HCT116 (cell line): ENCODE measurements at regions not wholly inside any gene's neighbourhood (a gene's known extent, or its start where the extent isn't known, plus 50 kb on each side); places are given as distances from the start of the nearest gene placed in this dataset.

Experiments
- ATAC-seq: fragments of 200-7000 bp; cut with Tn5 transposase; 2 replicates; pipeline ENCODE4 v1.9.1; 2020; ENCODE audit warnings: mild to moderate bottlenecking, moderate library complexity
- BruUV-seq: library from RNA; stranded (reverse); fragments of 400-500 nt; replicated peaks from 2 replicates; lab custom pipeline; 2021; lab: Mats Ljungman, UMichigan
- CTCF ChIA-PET: fragments of 300-600 bp; sonication (Branson Sonifier 250); formaldehyde crosslinking; loops from one replicate; lab custom pipeline; 2021; ENCODE audit warnings: antibody characterized with exemption; lab: Charles Lee
- POLR2A ChIA-PET: fragments of 300-600, 350-600 bp; sonication (Branson Sonifier 250); formaldehyde crosslinking; loops from one replicate; lab custom pipeline; 2021; ENCODE audit warnings: antibody characterized with exemption; lab: Charles Lee
- RAD21 ChIA-PET, 2 experiments: fragments of 300-600 bp; sonication (Branson Sonifier 250); formaldehyde crosslinking; loops; one replicate each; lab custom pipeline; 2023; ENCODE audit warnings: low total read pairs in 2 of 2; ENCODE audit not compliant: uncharacterized antibody in 2 of 2, unreplicated experiment in 2 of 2, low non-redundant PET in 1 of 2; lab: Charles Lee
- DNase-seq: peaks from one replicate; pipeline ENCODE4 v3.0.0-alpha.2; 2010; ENCODE audit warnings: low read depth, low spot score
- H2AFZ ChIP-seq: fragments of 200-600 bp; shearing (Covaris generic), sonication (generic); 2 replicates; pipeline ENCODE4 v1.6.1; 2017; ENCODE audit warnings: low read depth, mixed run types, mixed read lengths, antibody characterized with exemption, low read length; ENCODE audit not compliant: poor library complexity, severe bottlenecking
- H3K27ac ChIP-seq: 2 replicates; pipeline ENCODE4 v1.5.1; 2012; ENCODE audit warnings: low read depth, low read length
- H3K27me3 ChIP-seq: fragments of 200-600 bp; sonication (generic); 2 replicates; pipeline ENCODE4 v1.6.1; 2016; ENCODE audit warnings: mixed run types, low read length, mixed read lengths; ENCODE audit not compliant: insufficient read depth
- H3K36me3 ChIP-seq, 2 experiments: fragments of 200-500 bp in 1 of 2; fragments of 200-600 bp in 1 of 2; sonication (Bioruptor generic) in 1 of 2; sonication (generic) in 1 of 2; 2 replicates each; pipeline versions ENCODE4 v1.5.1 to v1.6.1; 2014 to 2016; ENCODE audit warnings: low read length in 2 of 2, inconsistent platforms in 1 of 2, mixed read lengths in 1 of 2, mixed run types in 1 of 2; ENCODE audit not compliant: insufficient read depth in 2 of 2, control insufficient read depth in 1 of 2
- H3K4me1 ChIP-seq, 2 experiments: fragments of 200-600 bp in 1 of 2; sonication (generic) in 1 of 2; 2 replicates each; pipeline versions ENCODE4 v1.5.1 to v1.6.1; 2012 to 2017; ENCODE audit warnings: low read length in 2 of 2, inconsistent platforms in 1 of 2, mild to moderate bottlenecking in 1 of 2, mixed read lengths in 1 of 2, mixed run types in 1 of 2, moderate library complexity in 1 of 2; ENCODE audit not compliant: insufficient read depth in 2 of 2, control insufficient read depth in 1 of 2
- H3K4me2 ChIP-seq: fragments of 200-600 bp; sonication (generic); 2 replicates; pipeline ENCODE4 v1.6.1; 2017; ENCODE audit warnings: mixed run types, low read length, mixed read lengths
- H3K4me3 ChIP-seq, 2 experiments: fragments of 200-600 bp in 1 of 2; sonication (generic) in 1 of 2; replicated peaks in 1 of 2; 2 replicates each; pipeline ENCODE4 v1.5.1; 2011 to 2016; ENCODE audit warnings: low read length in 2 of 2, control low read depth in 1 of 2, low read depth in 1 of 2, mild to moderate bottlenecking in 1 of 2, mixed read lengths in 1 of 2, mixed run types in 1 of 2
- H3K79me2 ChIP-seq: fragments of 200-600 bp; sonication (generic); 2 replicates; pipeline ENCODE4 v1.6.1; 2017; ENCODE audit warnings: mild to moderate bottlenecking, mixed run types, low read length, moderate library complexity, mixed read lengths; ENCODE audit not compliant: insufficient read depth
- H3K9ac ChIP-seq: fragments of 200-600 bp; sonication (generic); 2 replicates; pipeline ENCODE4 v1.6.1; 2016; ENCODE audit warnings: low read length, mixed read lengths
- H3K9me2 ChIP-seq: fragments of 200-600 bp; sonication (generic), shearing (Covaris generic); 2 replicates; pipeline ENCODE4 v1.6.1; 2017; ENCODE audit warnings: mixed run types, mild to moderate bottlenecking, moderate library complexity; ENCODE audit not compliant: insufficient read depth
- H3K9me3 ChIP-seq, 2 experiments: fragments of 200-500 bp in 1 of 2; fragments of 200-600 bp in 1 of 2; sonication (Bioruptor generic) in 1 of 2; sonication (generic) in 1 of 2; 2 replicates each; pipeline ENCODE4 v1.6.1; 2014 to 2017; ENCODE audit warnings: low read length in 2 of 2, mixed read lengths in 2 of 2, inconsistent platforms in 1 of 2, low read depth in 1 of 2, mild to moderate bottlenecking in 1 of 2, mixed run types in 1 of 2, moderate library complexity in 1 of 2; ENCODE audit not compliant: control insufficient read depth in 1 of 2, insufficient read depth in 1 of 2
- H4K20me1 ChIP-seq: fragments of 200-600 bp; sonication (generic), shearing (Covaris generic); 2 replicates; pipeline ENCODE4 v1.6.1; 2017; ENCODE audit warnings: mixed run types, mild to moderate bottlenecking, moderate library complexity; ENCODE audit not compliant: insufficient read depth
- ATF3 ChIP-seq: IDR thresholded peaks from 2 replicates; pipeline ENCODE4 v1.6.1; 2012
- CBX3 ChIP-seq: IDR thresholded peaks from 2 replicates; pipeline ENCODE4 v1.6.1; 2012; ENCODE audit warnings: low read depth
- CEBPB ChIP-seq: IDR thresholded peaks from 2 replicates; pipeline ENCODE4 v1.6.1; 2012; ENCODE audit warnings: low read depth
- EGR1 ChIP-seq: IDR thresholded peaks from 2 replicates; pipeline ENCODE4 v1.6.1; 2012; ENCODE audit warnings: low read depth
- EZH2 ChIP-seq: fragments of 200-600 bp; sonication (generic); IDR thresholded peaks from 2 replicates; pipeline ENCODE4 v1.6.1; 2017; ENCODE audit warnings: antibody characterized with exemption, mixed run types
- EZH2phosphoT487 ChIP-seq: fragments of 200-600 bp; IDR thresholded peaks from 2 replicates; pipeline ENCODE4 v1.6.1; 2018; ENCODE audit warnings: antibody characterized with exemption, borderline replicate concordance
- FOSL1 ChIP-seq: IDR thresholded peaks from 2 replicates; pipeline ENCODE4 v1.6.1; 2012; ENCODE audit warnings: low read depth
- JUND ChIP-seq: IDR thresholded peaks from 2 replicates; pipeline ENCODE4 v1.6.1; 2012
- MAX ChIP-seq: IDR thresholded peaks from 2 replicates; pipeline ENCODE4 v1.6.1; 2012
- POLR2A ChIP-seq: IDR thresholded peaks from 2 replicates; pipeline ENCODE4 v1.7.0; 2011; ENCODE audit warnings: borderline replicate concordance; ENCODE audit not compliant: insufficient read depth, insufficient read length; ENCODE audit errors: extremely low read depth
- RAD21 ChIP-seq: IDR thresholded peaks from 2 replicates; pipeline ENCODE4 v1.6.1; 2012; ENCODE audit warnings: low read depth, mild to moderate bottlenecking
- REST ChIP-seq: IDR thresholded peaks from 2 replicates; pipeline ENCODE4 v1.6.1; 2012; ENCODE audit warnings: low read depth
- SIN3A ChIP-seq: IDR thresholded peaks from 2 replicates; pipeline ENCODE4 v1.6.1; 2012; ENCODE audit warnings: low read depth
- SRF ChIP-seq: IDR thresholded peaks from 2 replicates; pipeline ENCODE4 v1.6.1; 2012; ENCODE audit warnings: low read depth
- TCF7L2 ChIP-seq: IDR thresholded peaks from 2 replicates; pipeline ENCODE4 v1.7.0; 2011; ENCODE audit warnings: borderline replicate concordance, inconsistent platforms; ENCODE audit not compliant: insufficient read depth, insufficient read length; ENCODE audit errors: extremely low read depth
- ZFX ChIP-seq: fragments of 450-650 bp; IDR thresholded peaks from 2 replicates; pipeline ENCODE4 v1.6.1; 2017
- intact Hi-C: fragments of 100-400 bp; cut with micrococcal nuclease; formaldehyde crosslinking; loops from 2 replicates; pipeline ENCODE4 v1.10.0; 2022

- no peaks in the 10 kb centered on the region for H3K27me3 ChIP-seq
- ChIA-PET CTCF (no interaction called here), POLR2A (no interaction called here), RAD21 (no interaction called here)
- peaks cover 0 to 6% of the 10 kb centered on the region in 2 experiments; a peak in 2 of 4 replicates for H3K4me1 ChIP-seq
- no peak overlapping the region for H3K9ac ChIP-seq
- no peak overlapping the region for H2AFZ ChIP-seq
- no peak overlapping the region for H3K27ac ChIP-seq
- no peaks in the 10 kb centered on the region for H3K9me2 ChIP-seq
- no peak for TF ChIP-seq SRF
- no peak for TF ChIP-seq EZH2phosphoT487
- no peak for TF ChIP-seq MAX
- TF ChIP-seq POLR2A: no peak
- no peak for TF ChIP-seq SIN3A
- TF ChIP-seq JUND: no peak
- TF ChIP-seq ATF3: no peak
- TF ChIP-seq EZH2: no peak
- no peak for TF ChIP-seq TCF7L2
- TF ChIP-seq REST: no peak
- TF ChIP-seq FOSL1: no peak
- no peak for TF ChIP-seq ZFX
- no peak for TF ChIP-seq CEBPB
- TF ChIP-seq RAD21: no peak
- no peak for TF ChIP-seq EGR1
- TF ChIP-seq CBX3: no peak
- H3K4me3 ChIP-seq: no peak overlapping the region
- intact Hi-C loops: no loop called here
- peaks cover 0 to 16% of the 10 kb centered on the region in 2 experiments; a peak in 1 of 4 replicates for H3K9me3 ChIP-seq
- no peaks in the 10 kb centered on the region for H3K79me2 ChIP-seq
- H3K4me2 ChIP-seq: no peak overlapping the region
- no peaks in the 10 kb centered on the region for H4K20me1 ChIP-seq
- no peaks in the 10 kb centered on the region for H3K36me3 ChIP-seq
- DNase-seq (no peak), ATAC-seq (no peak)
- BruUV-seq: no TSS peak
Observed at GRCh38 chr2:234701841-234702240, 205.0 kb upstream of the ARL4C start.
